GM23338 (cell line): ENCODE measurements at regions not wholly inside any gene's neighbourhood (a gene's known extent, or its start where the extent isn't known, plus 50 kb on each side); places are given as distances from the start of the nearest gene placed in this dataset.

Experiments used
- ATAC-seq: fragments of 200-7000 bp; cut with Tn5 transposase; 3 replicates; pipeline ENCODE4 v1.9.1; 2020
- DNase-seq: peaks from one replicate; pipeline ENCODE4 v3.0.0-alpha.2; 2015; ENCODE audit warnings: low spot score
- H2AFZ ChIP-seq: fragments of 200-600 bp; sonication (generic); 2 replicates; pipeline ENCODE4 v1.8.0; 2016; ENCODE audit warnings: antibody characterized with exemption, mild to moderate bottlenecking, moderate library complexity
- H3F3A ChIP-seq: fragments of 200-600 bp; sonication (generic); replicated peaks from 2 replicates; pipeline ENCODE4 v1.8.0; 2017; ENCODE audit warnings: antibody characterized with exemption, mixed run types, low read depth
- H3K27ac ChIP-seq: fragments of 200-600 bp; sonication (generic); 2 replicates; pipeline ENCODE4 v1.6.1; 2016; ENCODE audit warnings: low read depth
- H3K27me3 ChIP-seq: fragments of 200-600 bp; sonication (generic); 2 replicates; pipeline ENCODE4 v1.8.0; 2016; ENCODE audit warnings: mild to moderate bottlenecking, mixed run types, moderate library complexity; ENCODE audit not compliant: insufficient read depth
- H3K36me3 ChIP-seq: fragments of 200-600 bp; sonication (generic); 2 replicates; pipeline ENCODE4 v1.8.0; 2016; ENCODE audit warnings: mild to moderate bottlenecking; ENCODE audit not compliant: insufficient read depth
- H3K4me1 ChIP-seq: fragments of 200-600 bp; sonication (generic); 2 replicates; pipeline ENCODE4 v1.8.0; 2016; ENCODE audit warnings: mild to moderate bottlenecking, moderate library complexity; ENCODE audit not compliant: insufficient read depth
- H3K4me2 ChIP-seq: fragments of 200-600 bp; sonication (generic); 2 replicates; pipeline ENCODE4 v1.7.1; 2017; ENCODE audit warnings: mixed run types
- H3K4me3 ChIP-seq: fragments of 200-600 bp; sonication (generic); 2 replicates; pipeline ENCODE4 v1.6.1; 2016; ENCODE audit warnings: mixed run types
- H3K79me2 ChIP-seq: fragments of 200-600 bp; sonication (generic); replicated peaks from 2 replicates; pipeline ENCODE4 v1.8.0; 2017; ENCODE audit warnings: mild to moderate bottlenecking; ENCODE audit not compliant: insufficient read depth
- H3K9me2 ChIP-seq: fragments of 200-600 bp; sonication (generic); 2 replicates; pipeline ENCODE4 v1.8.0; 2017; ENCODE audit not compliant: insufficient read depth
- H4K20me1 ChIP-seq: fragments of 200-600 bp; sonication (generic); replicated peaks from 2 replicates; pipeline ENCODE4 v1.8.0; 2017; ENCODE audit warnings: mild to moderate bottlenecking; ENCODE audit not compliant: insufficient read depth
- H3K27ac Mint-ChIP-seq: 2 replicates; pipeline ENCODE4 v1.8.0; 2020; ENCODE audit warnings: inconsistent platforms, mild to moderate bottlenecking, moderate library complexity, mixed read lengths
- H3K27me3 Mint-ChIP-seq: 3 replicates; pipeline ENCODE4 v1.8.0; 2022; ENCODE audit warnings: low read depth, mild to moderate bottlenecking, moderate library complexity, mixed read lengths, inconsistent platforms; ENCODE audit not compliant: insufficient read depth, poor library complexity
- H3K36me3 Mint-ChIP-seq: 3 replicates; pipeline ENCODE4 v1.8.0; 2021; ENCODE audit warnings: low read depth, mild to moderate bottlenecking, inconsistent platforms, moderate library complexity, mixed read lengths
- H3K4me1 Mint-ChIP-seq: 3 replicates; pipeline ENCODE4 v1.8.0; 2020; ENCODE audit warnings: mild to moderate bottlenecking, inconsistent platforms, mixed read lengths
- H3K4me3 Mint-ChIP-seq: 3 replicates; pipeline ENCODE4 v1.8.0; 2021; ENCODE audit warnings: moderate library complexity, mild to moderate bottlenecking, inconsistent platforms, mixed read lengths
- H3K9me3 Mint-ChIP-seq: 3 replicates; pipeline ENCODE4 v1.8.0; 2020; ENCODE audit warnings: moderate library complexity, mild to moderate bottlenecking, inconsistent platforms, mixed read lengths
- CREB1 ChIP-seq: fragments of 250-450 bp; sonication (Bioruptor Pico); IDR thresholded peaks from 2 replicates; pipeline ENCODE4 v1.5.0; 2020; ENCODE audit warnings: low read depth, mild to moderate bottlenecking, moderate library complexity
- CTCF ChIP-seq, 2 experiments: fragments of 200-600 bp in 1 of 2; sonication (generic) in 1 of 2; conservative IDR thresholded peaks; 2 replicates each; pipeline versions ENCODE4 v1.5.1 to v1.6.1; 2016 to 2017; ENCODE audit warnings: antibody characterized with exemption in 2 of 2, low read depth in 2 of 2, mild to moderate bottlenecking in 2 of 2, moderate library complexity in 1 of 2
- ETS1 ChIP-seq: IDR thresholded peaks from 2 replicates; pipeline ENCODE4 v1.6.1; 2016; ENCODE audit warnings: antibody characterized with exemption
- EZH2 ChIP-seq: fragments of 200-600 bp; sonication (generic); IDR thresholded peaks from one replicate; pipeline ENCODE4 v1.8.0; 2017; ENCODE audit warnings: antibody characterized with exemption, mild to moderate bottlenecking, low read depth; ENCODE audit not compliant: unreplicated experiment
- JUNB ChIP-seq: IDR thresholded peaks from one replicate; pipeline ENCODE4 v1.6.1; 2016; ENCODE audit warnings: antibody characterized with exemption; ENCODE audit not compliant: unreplicated experiment
- POLR2AphosphoS5 ChIP-seq: IDR thresholded peaks from 2 replicates; pipeline ENCODE4 v1.6.1; 2016; ENCODE audit warnings: antibody characterized with exemption, low read depth
- REST ChIP-seq: IDR thresholded peaks from one replicate; pipeline ENCODE4 v1.6.1; 2018; ENCODE audit warnings: antibody characterized with exemption; ENCODE audit not compliant: unreplicated experiment
- ZNF331 ChIP-seq: fragments of 250-450 bp; sonication (Bioruptor Pico); IDR thresholded peaks from 2 replicates; pipeline ENCODE4 v1.5.0; 2020; ENCODE audit warnings: low read depth, mild to moderate bottlenecking, moderate library complexity

- Histone ChIP-seq H3K4me1 (no peaks in the 10 kb centered on the region), H3K4me2 (no peak overlapping the region), H3F3A (no peaks in the 10 kb centered on the region), H3K9me2 (no peaks in the 10 kb centered on the region), H3K36me3 (no peaks in the 10 kb centered on the region), H2AFZ (no peak overlapping the region), H4K20me1 (no peaks in the 10 kb centered on the region), H3K4me3 (no peak overlapping the region), H3K27me3 (no peaks in the 10 kb centered on the region), H3K79me2 (no peaks in the 10 kb centered on the region), H3K27ac (no peak overlapping the region)
- no peak for ATAC-seq
- no peak overlapping the region for H3K27ac Mint-ChIP-seq
- H3K4me1 Mint-ChIP-seq: peaks cover 22% of the 10 kb centered on the region
- DNase-seq: no peak
- no peak overlapping the region for H3K4me3 Mint-ChIP-seq
- H3K36me3 Mint-ChIP-seq: no peaks in the 10 kb centered on the region
- H3K27me3 Mint-ChIP-seq: no peaks in the 10 kb centered on the region
- no peak for TF ChIP-seq REST
- TF ChIP-seq EZH2: no peak
- no peak for TF ChIP-seq POLR2AphosphoS5
- peaks cover 36% of the 10 kb centered on the region for H3K9me3 Mint-ChIP-seq
These were observed 228.2 kb downstream of the ACTR3 start for GRCh38 chr2:114118088-114118487.

GRCh38 chr2:114119862-114120261 lies 230.0 kb downstream of the ACTR3 start:
- Histone ChIP-seq H3F3A (no peaks in the 10 kb centered on the region), H3K36me3 (no peaks in the 10 kb centered on the region), H3K27me3 (no peaks in the 10 kb centered on the region), H4K20me1 (no peaks in the 10 kb centered on the region), H3K4me2 (no peak overlapping the region), H3K79me2 (no peaks in the 10 kb centered on the region), H3K4me1 (no peaks in the 10 kb centered on the region), H3K4me3 (no peak overlapping the region), H2AFZ (no peak overlapping the region), H3K9me2 (no peaks in the 10 kb centered on the region), H3K27ac (no peak overlapping the region)
- ATAC-seq (no peak), DNase-seq (no peak)
- Mint-ChIP-seq H3K27ac (no peak overlapping the region), H3K4me3 (no peak overlapping the region), H3K27me3 (no peaks in the 10 kb centered on the region), H3K36me3 (no peaks in the 10 kb centered on the region), H3K9me3 (peaks cover 30% of the 10 kb centered on the region), H3K4me1 (peaks cover 15% of the 10 kb centered on the region; the same call in 2 of the 3 replicates)
- TF ChIP-seq EZH2 (no peak), ZNF331 (CRISPR knock-in tag) (no peak), CREB1 (CRISPR knock-in tag) (no peak), ETS1 (no peak), REST (no peak), CTCF (conservative IDR thresholded peaks at IDR 0.05; ENCODE audit: low read depth in 2 of 2) (no peak), JUNB (no peak)
